Stimulated activated CD4-positive, alpha-beta T cell treated with anti-CD3 and anti-CD28 coated beads, Interleukin-12 subunit alpha, Interleukin-12 subunit beta, amount 100 ng/mL, for 24 hours (primary cell): ENCODE measurements at regions not wholly inside any gene's neighbourhood (a gene's known extent, or its start where the extent isn't known, plus 50 kb on each side); places are given as distances from the start of the nearest gene placed in this dataset.

Source experiments
- DNase-seq, 2 experiments: peaks; one replicate each; pipeline ENCODE4 v3.0.0-alpha.2; 2020; ENCODE audit warnings: low read depth in 2 of 2

DNA sequence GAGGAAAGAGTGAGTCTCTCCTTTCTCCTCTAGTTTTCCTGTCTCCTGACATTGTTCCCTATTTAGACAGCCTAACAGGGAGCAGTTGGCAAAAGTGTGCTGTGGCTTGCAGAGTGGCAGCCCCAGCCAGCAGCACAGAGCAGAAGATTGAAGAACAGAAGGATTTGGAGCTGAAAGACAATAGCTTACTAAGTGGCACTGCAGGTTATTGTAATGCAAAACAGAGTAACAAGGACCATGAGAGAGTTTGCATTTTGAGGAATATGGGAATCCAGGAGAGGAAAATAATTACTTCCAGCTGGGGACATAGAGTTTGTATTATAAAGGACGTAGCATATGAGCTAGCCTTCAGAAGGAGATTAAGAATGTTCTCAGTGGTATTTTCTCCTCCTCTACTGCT lies 342.4 kb downstream of the AKAIN1 start:
- no peak for DNase-seq

DNA sequence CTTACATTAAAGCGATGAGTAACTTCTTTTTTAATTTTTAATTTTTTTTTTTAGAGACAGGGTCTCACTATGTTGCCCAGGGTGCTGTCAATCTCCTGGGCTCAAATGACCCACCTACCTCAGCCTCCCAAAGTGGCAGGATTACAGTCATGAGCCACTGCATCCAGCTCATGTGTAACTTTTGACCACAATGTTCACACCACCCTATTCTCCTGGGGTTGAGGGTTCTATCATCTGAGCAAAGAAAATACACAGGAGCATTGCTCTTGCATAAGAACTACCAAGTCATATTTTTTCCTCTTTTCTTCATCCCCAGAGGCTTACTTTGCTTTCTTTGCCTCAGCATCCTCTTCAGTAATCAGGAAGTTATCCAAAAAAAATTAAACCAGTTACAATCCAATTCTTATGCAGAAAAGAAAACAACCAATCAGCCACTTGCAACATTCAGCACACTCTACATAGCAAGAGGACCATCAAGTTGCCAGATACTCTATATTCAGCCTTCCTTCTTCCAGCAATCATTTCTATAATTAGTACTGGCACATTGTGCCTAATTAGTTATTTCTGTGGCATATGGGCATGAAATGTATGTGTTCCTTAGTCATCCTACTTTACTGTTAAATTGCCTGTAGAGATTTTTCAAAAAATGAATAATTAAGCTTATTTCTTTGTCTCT lies 345.6 kb downstream of the AKAIN1 start:
- DNase-seq = no peak

DNA sequence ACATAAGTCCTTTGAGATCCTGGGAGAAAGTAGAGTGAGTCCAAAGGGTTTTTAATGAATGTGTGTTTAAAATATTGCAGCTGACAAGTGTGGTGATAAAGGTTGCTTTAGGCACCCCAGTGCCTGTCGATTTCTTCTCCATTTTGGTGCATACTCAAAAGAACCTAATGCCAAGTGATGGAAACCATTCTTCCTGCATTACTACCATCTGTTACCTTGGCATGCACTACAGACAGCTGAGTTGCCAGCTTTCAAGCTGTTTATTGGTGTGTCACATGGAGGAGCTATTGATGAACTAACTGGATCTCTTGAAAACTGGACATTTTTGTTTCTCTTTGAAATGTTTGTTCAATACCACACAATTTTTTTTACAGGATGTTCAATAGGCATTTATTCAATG lies 350.0 kb downstream of the AKAIN1 start:
- no peak for DNase-seq

- DNase-seq = no peak
Measured at GRCh38 chr18:4844320-4844719, 352.7 kb downstream of the AKAIN1 start.

DNA sequence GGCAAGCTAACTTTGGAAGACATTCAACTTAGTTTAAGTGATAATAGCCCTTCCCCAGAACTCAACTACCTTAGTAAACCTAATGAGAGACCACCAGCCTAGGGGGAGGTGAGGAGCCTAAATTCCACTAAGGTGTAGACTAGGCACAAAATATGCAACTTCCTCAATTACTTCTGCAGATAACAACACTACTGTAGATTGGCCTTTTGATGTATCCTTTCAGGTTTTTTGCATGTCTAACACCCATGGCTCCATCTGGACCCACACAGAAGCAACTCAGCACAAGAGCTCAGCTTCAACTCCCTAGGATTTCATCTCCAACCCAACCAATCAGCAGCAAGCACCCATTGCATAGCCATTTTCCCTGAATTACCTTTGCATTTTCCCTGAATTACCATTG lies 353.3 kb downstream of the AKAIN1 start:
- DNase-seq = no peak

DNA sequence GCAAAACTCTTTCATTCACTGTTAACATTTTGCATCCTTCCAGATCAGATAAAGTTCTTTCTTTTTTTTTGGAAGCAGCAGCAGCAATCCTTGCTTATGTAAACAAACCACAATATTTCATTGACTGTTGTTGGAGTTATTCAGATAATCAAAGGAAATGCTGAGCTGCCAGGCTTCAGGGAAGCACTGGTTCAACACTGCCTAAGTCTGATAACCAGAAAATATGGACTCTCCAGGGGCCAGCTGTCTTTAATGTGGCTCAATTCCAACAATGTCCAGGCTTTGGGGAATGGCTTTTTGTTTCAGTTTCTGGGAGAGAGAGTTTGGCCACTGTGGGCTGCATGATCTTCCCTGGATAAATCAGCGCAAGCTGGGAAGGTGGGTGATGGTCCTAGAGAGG lies 354.3 kb downstream of the AKAIN1 start:
- no peak for DNase-seq

DNA sequence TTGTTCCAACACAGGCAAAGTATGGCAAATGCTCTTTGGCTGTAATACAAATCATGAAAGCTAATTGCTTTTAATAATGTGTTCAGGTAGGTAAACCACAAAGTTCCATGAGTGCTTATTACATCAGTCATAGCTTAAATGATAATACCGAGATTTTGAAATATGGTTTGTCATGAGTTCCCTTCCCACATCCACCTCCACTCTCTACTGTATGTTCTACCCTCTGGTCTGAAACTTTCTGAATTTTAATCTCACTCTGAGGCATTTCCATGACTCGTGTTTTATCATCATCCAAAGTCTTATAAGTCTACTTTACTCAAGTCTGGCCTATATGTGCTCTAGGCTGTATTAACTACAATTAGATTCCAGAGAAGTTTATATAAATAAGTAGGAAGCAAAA lies 354.8 kb downstream of the AKAIN1 start:
- no peak for DNase-seq

DNA sequence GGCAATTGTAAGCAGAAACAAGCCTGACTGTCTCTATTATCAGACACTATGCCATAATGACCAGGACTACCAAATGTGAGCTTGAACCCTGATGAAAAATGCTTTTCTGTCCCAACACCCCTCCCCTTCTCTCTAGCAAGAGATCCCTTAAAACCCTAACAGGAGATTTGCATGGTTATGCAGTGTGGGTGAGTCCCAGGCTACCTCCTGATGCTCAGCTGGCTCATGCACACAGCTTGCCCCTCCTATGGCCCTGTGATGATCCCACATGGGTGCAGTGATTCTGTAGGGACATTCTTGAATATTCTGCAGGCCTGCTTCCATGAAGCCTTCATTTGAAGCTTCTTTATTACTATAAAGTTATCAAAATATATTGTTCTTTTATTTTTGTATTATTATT lies 357.4 kb downstream of the AKAIN1 start:
- DNase-seq = no peak

GRCh38 chr18:4836141-4836540 lies 360.9 kb downstream of the AKAIN1 start:
- no peak for DNase-seq

- no peak for DNase-seq
Measured at GRCh38 chr18:4831791-4832375, 365.2 kb downstream of the AKAIN1 start.

GRCh38 chr18:4831127-4831526 lies 365.9 kb downstream of the AKAIN1 start:
- DNase-seq = no peak

DNA sequence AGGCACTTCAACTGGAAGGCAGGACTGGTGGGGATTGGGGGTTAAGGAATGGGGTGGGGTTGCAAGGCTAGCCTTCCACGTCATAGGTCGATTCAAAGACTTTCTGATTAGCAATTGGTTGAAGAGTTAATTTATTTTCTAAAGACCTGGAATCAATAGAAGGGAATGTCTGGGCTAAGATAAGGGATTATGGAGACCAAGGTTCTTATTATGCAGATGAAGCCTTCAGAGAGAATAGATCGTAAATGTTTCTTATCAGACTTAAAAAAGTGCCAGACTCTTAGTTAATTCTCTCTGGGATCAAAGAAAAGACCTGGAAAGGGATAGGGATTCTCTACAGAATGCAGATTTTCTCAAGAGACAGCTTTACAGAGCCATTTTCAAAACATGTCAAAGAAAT lies 368.0 kb upstream of the DLGAP1 start:
- DNase-seq = no peak

- no peak for DNase-seq
Measured at GRCh38 chr18:4821801-4822200, 366.7 kb upstream of the DLGAP1 start.

DNA sequence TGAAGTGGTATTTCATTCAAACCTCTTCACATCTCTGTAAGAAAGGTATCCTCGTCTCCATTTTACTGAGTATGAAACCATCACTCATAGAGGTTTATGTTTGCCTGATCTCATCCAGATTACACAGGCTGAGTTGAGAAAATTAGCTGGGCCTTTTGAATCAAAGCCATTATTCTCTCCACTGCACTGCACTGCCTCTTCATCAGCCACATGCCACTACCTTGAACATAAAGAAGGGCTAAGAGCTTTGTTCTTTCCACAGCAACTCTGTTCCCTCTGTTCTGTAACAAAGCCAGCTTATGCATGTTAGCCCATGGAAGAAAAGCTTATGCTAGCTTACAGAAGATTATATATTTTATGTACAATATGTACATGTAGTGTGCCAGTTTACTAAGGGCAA lies 362.6 kb upstream of the DLGAP1 start:
- DNase-seq = no peak

GRCh38 chr18:4813708-4814107 lies 358.6 kb upstream of the DLGAP1 start:
- no peak for DNase-seq

GRCh38 chr18:4808891-4809290 lies 353.8 kb upstream of the DLGAP1 start:
- no peak for DNase-seq

- DNase-seq = no peak
Measured at GRCh38 chr18:4807604-4808293, 352.6 kb upstream of the DLGAP1 start.

- DNase-seq = no peak
Measured at GRCh38 chr18:4806331-4806730, 351.2 kb upstream of the DLGAP1 start.

GRCh38 chr18:4802296-4802695 lies 347.2 kb upstream of the DLGAP1 start:
- DNase-seq = no peak

DNA sequence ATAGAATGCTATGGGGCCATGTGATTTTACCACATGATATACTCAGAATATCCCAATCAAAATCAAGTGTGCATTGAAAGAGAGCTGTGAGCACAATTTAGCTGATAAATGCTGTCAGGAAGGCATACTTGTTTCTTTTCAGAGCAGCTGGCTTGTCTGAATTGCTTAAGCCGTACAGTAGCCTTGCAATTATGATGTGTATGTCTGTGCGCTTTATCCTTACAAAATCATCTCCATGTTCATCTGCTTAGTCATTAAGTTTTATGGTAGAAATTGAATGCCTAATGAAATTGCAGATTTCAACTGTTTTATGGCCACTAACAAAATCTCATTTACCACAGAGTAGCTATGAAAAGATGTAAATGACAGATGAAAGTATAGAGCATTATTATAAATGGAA lies 346.0 kb upstream of the DLGAP1 start:
- no peak for DNase-seq

GRCh38 chr18:4797002-4797685 lies 342.0 kb upstream of the DLGAP1 start:
- DNase-seq = no peak

DNA sequence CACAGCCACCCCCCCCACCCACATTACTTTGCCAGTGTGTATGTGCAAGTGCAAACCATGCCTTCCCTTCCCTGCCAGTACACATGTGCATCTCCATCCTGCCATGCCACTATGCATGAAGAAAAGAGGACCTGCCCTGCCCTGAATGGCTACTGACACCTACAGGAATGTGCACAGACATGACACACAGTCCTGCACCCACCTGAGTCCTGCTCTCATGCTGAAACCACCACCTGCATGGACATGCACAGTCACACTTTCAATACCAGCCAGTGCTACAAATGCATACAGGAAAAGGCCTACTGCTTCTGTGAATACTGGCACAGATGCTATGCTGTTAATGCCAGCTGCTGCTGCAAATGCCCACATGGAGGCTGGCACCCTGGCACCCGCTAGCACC lies 334.4 kb upstream of the DLGAP1 start:
- no peak for DNase-seq

DNA sequence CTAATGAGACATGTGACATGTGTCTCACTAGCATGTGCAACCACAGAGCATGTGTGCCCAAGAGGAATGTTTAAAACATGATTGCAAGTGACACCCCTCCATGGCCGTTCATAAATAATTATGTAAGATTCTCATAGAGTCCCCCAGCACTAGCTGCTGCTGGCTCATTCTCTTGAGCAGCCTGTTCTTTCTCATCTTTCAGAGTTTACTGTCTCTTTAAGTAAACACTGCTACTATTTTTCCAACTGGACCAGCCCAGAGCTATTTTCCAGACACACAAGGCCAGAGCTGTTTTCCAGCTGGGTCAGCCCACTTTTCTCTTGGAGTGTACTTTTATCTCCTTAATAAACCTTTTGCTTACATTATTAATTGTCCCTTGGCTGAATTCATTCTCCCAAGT lies 326.8 kb upstream of the DLGAP1 start:
- no peak for DNase-seq
